ENCODE measurements at regions not wholly inside any gene's neighbourhood (a gene's known extent, or its start where the extent isn't known, plus 50 kb on each side); places are given as distances from the start of the nearest gene placed in this dataset.

DNA sequence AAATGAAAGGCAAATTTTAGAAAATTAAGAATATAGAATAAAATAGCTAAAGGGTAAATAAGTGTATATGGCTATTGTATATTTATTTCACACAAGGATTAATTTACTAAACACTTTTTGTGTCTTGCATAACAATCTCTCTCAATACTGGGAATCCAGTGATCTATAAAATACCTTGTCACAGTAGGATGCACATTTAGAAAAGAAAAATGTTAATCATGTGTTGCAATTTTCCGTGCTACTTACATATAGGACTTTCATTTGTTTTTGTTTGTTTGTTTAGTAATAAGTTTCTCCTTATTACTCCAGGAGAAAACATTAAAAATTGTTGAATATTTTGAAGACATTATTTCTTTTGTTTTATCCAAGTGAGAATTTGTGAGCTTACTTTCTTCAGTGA is 1533.3 kb downstream of the SLITRK5 start:
- no peak overlapping the region for H3K9ac ChIP-seq (ENCODE audit: low read length)
- no peaks in the 10 kb centered on the region for H3K9me3 ChIP-seq (ENCODE audit: control insufficient read depth in 1 of 2, insufficient read depth in 1 of 2, low read depth in 1 of 2, low read length in 2 of 2)
- H3K36me3 ChIP-seq (ENCODE audit: control insufficient read depth in 1 of 2, insufficient read depth in 2 of 2, low read length in 2 of 2): no peaks in the 10 kb centered on the region
- intact Hi-C loops (cut with micrococcal nuclease): no loop called here
- no peak overlapping the region for H3K27ac ChIP-seq (ENCODE audit: low read depth, low read length)
- ChIA-PET RAD21 (ENCODE audit: low non-redundant PET in 1 of 2, low total read pairs in 2 of 2, uncharacterized antibody in 2 of 2, unreplicated experiment in 2 of 2) (no interaction called here), CTCF (no interaction called here), POLR2A (no interaction called here)
- H2AFZ ChIP-seq (ENCODE audit: low read depth, low read length, poor library complexity, severe bottlenecking): no peak overlapping the region
- no peaks in the 10 kb centered on the region for H3K9me2 ChIP-seq (ENCODE audit: insufficient read depth)
- H4K20me1 ChIP-seq (ENCODE audit: insufficient read depth): no peaks in the 10 kb centered on the region
- H3K4me3 ChIP-seq (replicated peaks in 1 of 2; ENCODE audit: low read depth in 1 of 2, low read length in 2 of 2): no peak overlapping the region
- no peaks in the 10 kb centered on the region for H3K79me2 ChIP-seq (ENCODE audit: insufficient read depth, low read length)
- no TSS peak for BruUV-seq (replicated peaks)
- TF ChIP-seq SIN3A (IDR thresholded peaks at IDR 0.05; ENCODE audit: low read depth): no peak
- TF ChIP-seq, protein P1, sequence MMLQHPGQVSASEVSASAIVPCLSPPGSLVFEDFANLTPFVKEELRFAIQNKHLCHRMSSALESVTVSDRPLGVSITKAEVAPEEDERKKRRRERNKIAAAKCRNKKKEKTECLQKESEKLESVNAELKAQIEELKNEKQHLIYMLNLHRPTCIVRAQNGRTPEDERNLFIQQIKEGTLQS (IDR thresholded peaks at IDR 0.05): no peak
- TF ChIP-seq, protein P2, sequence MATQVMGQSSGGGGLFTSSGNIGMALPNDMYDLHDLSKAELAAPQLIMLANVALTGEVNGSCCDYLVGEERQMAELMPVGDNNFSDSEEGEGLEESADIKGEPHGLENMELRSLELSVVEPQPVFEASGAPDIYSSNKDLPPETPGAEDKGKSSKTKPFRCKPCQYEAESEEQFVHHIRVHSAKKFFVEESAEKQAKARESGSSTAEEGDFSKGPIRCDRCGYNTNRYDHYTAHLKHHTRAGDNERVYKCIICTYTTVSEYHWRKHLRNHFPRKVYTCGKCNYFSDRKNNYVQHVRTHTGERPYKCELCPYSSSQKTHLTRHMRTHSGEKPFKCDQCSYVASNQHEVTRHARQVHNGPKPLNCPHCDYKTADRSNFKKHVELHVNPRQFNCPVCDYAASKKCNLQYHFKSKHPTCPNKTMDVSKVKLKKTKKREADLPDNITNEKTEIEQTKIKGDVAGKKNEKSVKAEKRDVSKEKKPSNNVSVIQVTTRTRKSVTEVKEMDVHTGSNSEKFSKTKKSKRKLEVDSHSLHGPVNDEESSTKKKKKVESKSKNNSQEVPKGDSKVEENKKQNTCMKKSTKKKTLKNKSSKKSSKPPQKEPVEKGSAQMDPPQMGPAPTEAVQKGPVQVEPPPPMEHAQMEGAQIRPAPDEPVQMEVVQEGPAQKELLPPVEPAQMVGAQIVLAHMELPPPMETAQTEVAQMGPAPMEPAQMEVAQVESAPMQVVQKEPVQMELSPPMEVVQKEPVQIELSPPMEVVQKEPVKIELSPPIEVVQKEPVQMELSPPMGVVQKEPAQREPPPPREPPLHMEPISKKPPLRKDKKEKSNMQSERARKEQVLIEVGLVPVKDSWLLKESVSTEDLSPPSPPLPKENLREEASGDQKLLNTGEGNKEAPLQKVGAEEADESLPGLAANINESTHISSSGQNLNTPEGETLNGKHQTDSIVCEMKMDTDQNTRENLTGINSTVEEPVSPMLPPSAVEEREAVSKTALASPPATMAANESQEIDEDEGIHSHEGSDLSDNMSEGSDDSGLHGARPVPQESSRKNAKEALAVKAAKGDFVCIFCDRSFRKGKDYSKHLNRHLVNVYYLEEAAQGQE (IDR thresholded peaks at IDR 0.05; ENCODE audit: low read depth): no peak
- TF ChIP-seq TCF7L2 (IDR thresholded peaks at IDR 0.05; ENCODE audit: borderline replicate concordance, extremely low read depth, insufficient read depth, insufficient read length): no peak
- TF ChIP-seq, protein P3, sequence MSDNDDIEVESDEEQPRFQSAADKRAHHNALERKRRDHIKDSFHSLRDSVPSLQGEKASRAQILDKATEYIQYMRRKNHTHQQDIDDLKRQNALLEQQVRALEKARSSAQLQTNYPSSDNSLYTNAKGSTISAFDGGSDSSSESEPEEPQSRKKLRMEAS (IDR thresholded peaks at IDR 0.05): no peak
- TF ChIP-seq, protein P4, sequence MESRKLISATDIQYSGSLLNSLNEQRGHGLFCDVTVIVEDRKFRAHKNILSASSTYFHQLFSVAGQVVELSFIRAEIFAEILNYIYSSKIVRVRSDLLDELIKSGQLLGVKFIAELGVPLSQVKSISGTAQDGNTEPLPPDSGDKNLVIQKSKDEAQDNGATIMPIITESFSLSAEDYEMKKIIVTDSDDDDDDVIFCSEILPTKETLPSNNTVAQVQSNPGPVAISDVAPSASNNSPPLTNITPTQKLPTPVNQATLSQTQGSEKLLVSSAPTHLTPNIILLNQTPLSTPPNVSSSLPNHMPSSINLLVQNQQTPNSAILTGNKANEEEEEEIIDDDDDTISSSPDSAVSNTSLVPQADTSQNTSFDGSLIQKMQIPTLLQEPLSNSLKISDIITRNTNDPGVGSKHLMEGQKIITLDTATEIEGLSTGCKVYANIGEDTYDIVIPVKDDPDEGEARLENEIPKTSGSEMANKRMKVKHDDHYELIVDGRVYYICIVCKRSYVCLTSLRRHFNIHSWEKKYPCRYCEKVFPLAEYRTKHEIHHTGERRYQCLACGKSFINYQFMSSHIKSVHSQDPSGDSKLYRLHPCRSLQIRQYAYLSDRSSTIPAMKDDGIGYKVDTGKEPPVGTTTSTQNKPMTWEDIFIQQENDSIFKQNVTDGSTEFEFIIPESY (IDR thresholded peaks at IDR 0.05; ENCODE audit: extremely low read depth, insufficient replicate concordance, low read length): no peak
- TF ChIP-seq SP1 (IDR thresholded peaks at IDR 0.05; ENCODE audit: low read depth): no peak
- no peak overlapping the region for H3K4me2 ChIP-seq (ENCODE audit: low read length)
- ATAC-seq (no peak), DNase-seq (ENCODE audit: low read depth, low spot score) (no peak)
- H3K4me1 ChIP-seq (ENCODE audit: control insufficient read depth in 1 of 2, insufficient read depth in 2 of 2, low read length in 2 of 2): no peaks in the 10 kb centered on the region
- H3K27me3 ChIP-seq (ENCODE audit: insufficient read depth, low read length): no peaks in the 10 kb centered on the region

Data from HCT116 (cell line).